ENCODE measurements at regions not wholly inside any gene's neighbourhood (a gene's known extent, or its start where the extent isn't known, plus 50 kb on each side); places are given as distances from the start of the nearest gene placed in this dataset.

DNA sequence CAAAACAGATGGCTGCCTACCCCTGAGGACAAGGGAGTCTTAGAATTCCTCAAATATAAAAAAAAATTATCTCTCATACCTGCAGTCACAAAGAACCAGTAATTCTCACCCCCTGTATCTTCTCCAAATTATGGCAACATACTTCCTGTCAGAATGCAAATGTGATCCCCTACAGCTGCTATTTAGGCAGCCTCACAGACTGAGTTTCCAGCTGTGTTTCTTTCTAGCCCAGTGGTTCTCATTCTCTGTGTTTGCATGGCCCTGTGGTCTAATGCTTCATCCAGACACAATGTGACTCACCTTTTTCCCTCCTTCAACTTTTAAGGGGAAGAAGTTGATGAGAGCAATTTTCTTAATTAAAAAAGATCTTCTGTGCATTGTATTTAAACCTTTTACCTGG is 726.3 kb downstream of the TSN start:
- Histone ChIP-seq H2AFZ (ENCODE audit: low read length) (no peak overlapping the region), H2BK5ac (ENCODE audit: low read depth, low read length) (no peak overlapping the region), H3K9ac (replicated peaks in 1 of 4; ENCODE audit: extremely low read depth in 1 of 4, low read depth in 3 of 4, low read length in 3 of 4) (no peak overlapping the region), H4K5ac (ENCODE audit: insufficient read length, low read depth, low read length) (no peak overlapping the region), H2AK5ac (ENCODE audit: low read depth, low read length) (no peak overlapping the region), H3K36me3 (ENCODE audit: control insufficient read depth in 2 of 4, insufficient read depth in 4 of 4, low read length in 3 of 4) (no peaks in the 10 kb centered on the region), H2BK12ac (ENCODE audit: low read depth, low read length) (no peak overlapping the region), H3K23ac (ENCODE audit: insufficient read length) (no peak overlapping the region), H3K18ac (ENCODE audit: extremely low read depth, low read length) (no peak overlapping the region), H3K4me2 (ENCODE audit: insufficient read depth in 1 of 2, low read depth in 2 of 2, low read length in 2 of 2) (no peak overlapping the region), H3K56ac (replicated peaks; ENCODE audit: insufficient read length, low read depth, low read length) (no peak overlapping the region), H3K4me3 (ENCODE audit: extremely low read depth in 1 of 4, insufficient read depth in 2 of 4, low read depth in 3 of 4, low read length in 4 of 4) (no peak overlapping the region), H3K79me1 (ENCODE audit: low read depth, low read length) (no peaks in the 10 kb centered on the region), H3K9me3 (ENCODE audit: insufficient read depth in 2 of 2, low read depth in 1 of 2, low read length in 1 of 2) (peaks cover 0 to 3% of the 10 kb centered on the region in 2 experiments; a peak in 2 of 4 replicates), H3K27me3 (replicated peaks in 1 of 4; ENCODE audit: control insufficient read depth in 3 of 4, extremely low read depth in 1 of 4, insufficient read depth in 3 of 4, low read length in 3 of 4) (no peaks in the 10 kb centered on the region), H2BK120ac (replicated peaks; ENCODE audit: low read depth, low read length) (no peak overlapping the region), H3K4ac (replicated peaks; ENCODE audit: insufficient read length, low read depth, low read length) (no peak overlapping the region), H4K20me1 (replicated peaks in 1 of 2; ENCODE audit: control insufficient read depth in 1 of 2, insufficient read depth in 2 of 2, low read length in 2 of 2) (no peaks in the 10 kb centered on the region), H3K4me1 (replicated peaks in 1 of 4; ENCODE audit: control insufficient read depth in 3 of 4, insufficient read depth in 4 of 4, low read length in 3 of 4) (0 out of 7 replicates have a peak, but pooled peaks cover 0 to 2% (median 0%) of the 10 kb centered on the region in 4 experiments), H2BK20ac (ENCODE audit: low read length) (no peak overlapping the region), H2BK15ac (ENCODE audit: low read length) (no peak overlapping the region), H4K8ac (ENCODE audit: extremely low read depth, insufficient read depth, low read length) (no peak overlapping the region), H3K79me2 (ENCODE audit: control insufficient read depth in 1 of 2, insufficient read depth in 2 of 2, low read length in 2 of 2) (no peaks in the 10 kb centered on the region), H3K23me2 (ENCODE audit: low read depth, low read length) (no peaks in the 10 kb centered on the region), H4K91ac (replicated peaks; ENCODE audit: insufficient read length, low read length) (no peak overlapping the region), H3K14ac (ENCODE audit: insufficient read length) (no peak overlapping the region), H3K27ac (ENCODE audit: low read depth, low read length) (no peak overlapping the region)
- DNase-seq (ENCODE audit: low read depth in 1 of 2, low spot score in 2 of 2) (no peak), FAIRE-seq (no peak)
- TF ChIP-seq POU5F1 (IDR thresholded peaks at IDR 0.05; ENCODE audit: low read depth, low read length), result no peak
- CTCF ChIA-PET (ENCODE audit: partially characterized antibody), result interaction anchor here (0.5 to 2.8 kb wide), 4 partner anchors 18 to 50 kb away, joined by 3 to 9 read pairs (median 5); no protein-coding TSS in a partner anchor
- POLR2A ChIA-PET (ENCODE audit: partially characterized antibody), result no interaction called here
